ENCODE measurements at regions not wholly inside any gene's neighbourhood (a gene's known extent, or its start where the extent isn't known, plus 50 kb on each side); places are given as distances from the start of the nearest gene placed in this dataset.

DNA sequence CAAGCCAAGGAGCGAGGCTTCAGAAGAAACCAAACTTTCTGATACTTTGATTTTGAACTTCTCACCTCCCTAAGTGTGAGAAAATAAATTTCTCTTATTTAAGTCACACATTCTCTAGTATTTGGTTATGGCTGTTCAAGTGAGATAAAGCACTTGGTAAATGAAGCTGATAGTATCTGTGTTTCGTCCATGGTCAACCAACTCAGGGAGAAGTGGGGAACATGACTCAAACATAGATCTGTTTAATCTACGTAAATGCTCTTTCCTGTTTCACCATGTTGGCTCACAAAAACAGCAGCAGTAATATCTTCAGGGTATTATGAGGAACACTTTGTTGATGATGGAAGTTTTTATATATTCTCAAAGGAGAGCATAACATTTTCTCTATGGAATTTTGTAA is 2167.2 kb upstream of the C9orf72 start:
- Histone ChIP-seq H3K9me3 (no peaks in the 10 kb centered on the region), H3K36me3 (no peaks in the 10 kb centered on the region), H3K27me3 (no peaks in the 10 kb centered on the region), H3K27ac (no peak overlapping the region), H3K4me3 (no peak overlapping the region), H3K4me1 (no peaks in the 10 kb centered on the region)
- whole genome bisulfite sequencing, 2 donors: 63 to 71% methylated on average over 3 of the region's 3 CpGs
- intact Hi-C loops (cut with DNase I): no loop called here
- TF ChIP-seq, protein P1, sequence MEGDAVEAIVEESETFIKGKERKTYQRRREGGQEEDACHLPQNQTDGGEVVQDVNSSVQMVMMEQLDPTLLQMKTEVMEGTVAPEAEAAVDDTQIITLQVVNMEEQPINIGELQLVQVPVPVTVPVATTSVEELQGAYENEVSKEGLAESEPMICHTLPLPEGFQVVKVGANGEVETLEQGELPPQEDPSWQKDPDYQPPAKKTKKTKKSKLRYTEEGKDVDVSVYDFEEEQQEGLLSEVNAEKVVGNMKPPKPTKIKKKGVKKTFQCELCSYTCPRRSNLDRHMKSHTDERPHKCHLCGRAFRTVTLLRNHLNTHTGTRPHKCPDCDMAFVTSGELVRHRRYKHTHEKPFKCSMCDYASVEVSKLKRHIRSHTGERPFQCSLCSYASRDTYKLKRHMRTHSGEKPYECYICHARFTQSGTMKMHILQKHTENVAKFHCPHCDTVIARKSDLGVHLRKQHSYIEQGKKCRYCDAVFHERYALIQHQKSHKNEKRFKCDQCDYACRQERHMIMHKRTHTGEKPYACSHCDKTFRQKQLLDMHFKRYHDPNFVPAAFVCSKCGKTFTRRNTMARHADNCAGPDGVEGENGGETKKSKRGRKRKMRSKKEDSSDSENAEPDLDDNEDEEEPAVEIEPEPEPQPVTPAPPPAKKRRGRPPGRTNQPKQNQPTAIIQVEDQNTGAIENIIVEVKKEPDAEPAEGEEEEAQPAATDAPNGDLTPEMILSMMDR (IDR thresholded peaks at IDR 0.05): no peak
- no peak for DNase-seq

DNA sequence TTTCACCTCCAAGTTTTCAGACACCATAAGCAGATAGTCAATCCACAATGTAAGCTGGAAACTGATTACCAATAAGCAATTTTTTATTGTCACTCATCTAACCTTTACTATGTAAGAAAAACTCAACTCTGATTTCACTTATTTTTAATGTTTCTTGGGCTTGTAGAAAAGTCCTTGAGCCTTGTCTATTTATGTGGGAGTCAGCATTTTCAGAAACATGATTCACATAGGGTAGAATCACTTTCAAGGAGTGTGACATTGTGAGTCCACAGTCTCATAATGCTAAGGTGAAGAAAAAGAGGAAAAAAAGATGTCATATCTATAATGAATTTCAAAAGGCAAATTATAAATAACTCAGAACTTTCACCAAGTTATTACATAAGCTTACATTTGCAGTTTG is 2167.9 kb upstream of the C9orf72 start:
- intact Hi-C loops (cut with DNase I): no loop called here

DNA sequence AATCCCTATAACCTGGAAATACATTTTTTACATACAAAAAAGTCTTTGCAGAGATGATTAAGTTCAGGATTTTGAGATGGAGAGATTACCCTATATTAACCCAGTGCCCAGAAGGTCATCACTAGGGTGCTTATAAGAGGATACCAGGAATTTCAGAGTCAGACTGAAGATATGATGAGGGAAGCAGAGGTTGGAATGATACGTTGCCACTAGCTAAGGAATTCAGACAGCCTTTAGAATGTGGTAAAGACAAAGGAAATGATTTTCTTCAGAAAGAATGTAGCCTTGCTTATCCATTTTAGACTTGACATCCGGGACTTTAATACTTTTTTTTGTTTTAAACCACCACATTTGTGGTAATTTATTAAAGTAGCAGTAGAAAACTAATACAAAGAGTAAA is 2176.8 kb upstream of the C9orf72 start:
- Histone ChIP-seq H3K4me3 (no peak overlapping the region), H3K27me3 (no peaks in the 10 kb centered on the region), H3K9me3 (no peaks in the 10 kb centered on the region), H3K36me3 (no peaks in the 10 kb centered on the region), H3K4me1 (no peaks in the 10 kb centered on the region), H3K27ac (no peak overlapping the region)
- WGBS, 2 donors: 51 to 52% methylated on average over 2 of the region's 2 CpGs
- TF ChIP-seq POLR2A (IDR thresholded peaks at IDR 0.05): no peak
- TF ChIP-seq, protein P1 (IDR thresholded peaks at IDR 0.05): no peak
- no peak for DNase-seq
- intact Hi-C loops (cut with DNase I): no loop called here

More for the DNA sequence above, 2167.9 kb upstream of the C9orf72 start:
- no peaks in the 10 kb centered on the region for H3K9me3 ChIP-seq
- H3K36me3 ChIP-seq: no peaks in the 10 kb centered on the region
- H3K27me3 ChIP-seq: no peaks in the 10 kb centered on the region
- H3K4me1 ChIP-seq: no peaks in the 10 kb centered on the region
- TF ChIP-seq, protein P1 (IDR thresholded peaks at IDR 0.05): no peak
- no peak for TF ChIP-seq POLR2A (IDR thresholded peaks at IDR 0.05)
- H3K4me3 ChIP-seq: no peak overlapping the region
- no peak overlapping the region for H3K27ac ChIP-seq
- DNase-seq: no peak

DNA sequence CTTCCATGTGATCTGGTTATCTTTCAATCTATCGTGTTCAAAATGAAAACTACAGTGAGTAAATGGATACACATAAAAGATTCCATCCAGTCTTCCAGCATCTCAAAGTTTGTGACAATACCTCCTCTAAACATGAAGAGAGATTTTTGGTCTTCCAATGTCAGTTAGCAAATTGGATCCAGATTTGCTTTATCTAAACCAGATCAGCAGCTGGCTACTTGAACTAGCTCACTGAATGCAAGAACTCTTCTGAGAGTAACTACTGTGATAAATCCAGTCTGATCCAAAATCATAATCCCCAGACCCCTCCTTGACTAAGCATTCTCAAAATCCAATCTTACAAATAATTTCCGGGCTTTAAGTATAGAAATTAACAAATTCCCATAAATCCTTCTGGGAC is 2177.9 kb upstream of the C9orf72 start:
- no peaks in the 10 kb centered on the region for H3K4me1 ChIP-seq
- H3K27ac ChIP-seq: no peak overlapping the region
- 85 to 95% methylated on average over 2 of the region's 2 CpGs for WGBS, 2 donors
- H3K9me3 ChIP-seq: no peaks in the 10 kb centered on the region
- no peaks in the 10 kb centered on the region for H3K36me3 ChIP-seq
- no peak for DNase-seq
- H3K4me3 ChIP-seq: no peak overlapping the region
- TF ChIP-seq, protein P1 (IDR thresholded peaks at IDR 0.05): no peak
- no peak for TF ChIP-seq POLR2A (IDR thresholded peaks at IDR 0.05)
- H3K27me3 ChIP-seq: no peaks in the 10 kb centered on the region
- intact Hi-C loops (cut with DNase I): no loop called here

DNA sequence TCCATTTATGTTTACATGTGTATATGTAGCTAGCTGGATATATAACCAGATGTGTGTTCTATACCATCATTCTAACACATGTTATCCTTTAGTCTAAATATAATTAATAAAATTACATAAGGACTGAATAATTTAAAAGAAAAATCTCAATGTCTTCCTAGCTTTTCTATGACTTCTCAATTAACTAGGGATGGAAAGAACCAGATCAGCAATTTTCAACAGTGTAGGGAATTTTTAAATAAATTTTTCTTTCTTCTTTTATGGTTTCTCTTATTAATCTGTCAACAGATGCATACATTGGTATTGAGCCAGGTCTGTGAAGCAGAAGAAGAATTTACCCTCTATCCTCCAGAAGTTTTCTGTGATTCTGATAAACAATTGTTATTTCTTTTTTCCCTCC is 2180.4 kb upstream of the C9orf72 start:
- Histone ChIP-seq H3K4me3 (no peak overlapping the region), H3K36me3 (no peaks in the 10 kb centered on the region), H3K27me3 (no peaks in the 10 kb centered on the region), H3K9me3 (no peaks in the 10 kb centered on the region), H3K4me1 (no peaks in the 10 kb centered on the region), H3K27ac (no peak overlapping the region)
- intact Hi-C loops (cut with DNase I): no loop called here
- no peak for DNase-seq
- no peak for TF ChIP-seq POLR2A (IDR thresholded peaks at IDR 0.05)
- TF ChIP-seq, protein P1 (IDR thresholded peaks at IDR 0.05): no peak
